ENCODE measurements at regions not wholly inside any gene's neighbourhood (a gene's known extent, or its start where the extent isn't known, plus 50 kb on each side); places are given as distances from the start of the nearest gene placed in this dataset.
"Not testable (repeated sequence)": the region's sequence is repeated elsewhere in the genome, so short reads cannot be mapped to it uniquely, and the experiment has no call there.

- not testable (repeated sequence) for DNase-seq (ENCODE audit: low read depth)
Measured at GRCh38 chr2:163085366-163086024, 246.9 kb upstream of the KCNH7 start.

- DNase-seq (ENCODE audit: low read depth), result no peak
Measured at GRCh38 chr2:163081754-163082153, 243.2 kb upstream of the KCNH7 start.

GRCh38 chr2:163077241-163077640, 238.7 kb upstream of the KCNH7 start:
- no peak for DNase-seq (ENCODE audit: low read depth)

- no peak for DNase-seq (ENCODE audit: low read depth)
Measured at GRCh38 chr2:163066085-163066484, 227.5 kb upstream of the KCNH7 start.

- DNase-seq (ENCODE audit: low read depth), result no peak
Measured at GRCh38 chr2:163062524-163062923, 224.0 kb upstream of the KCNH7 start.

GRCh38 chr2:163046615-163047014, 208.0 kb upstream of the KCNH7 start:
- DNase-seq (ENCODE audit: low read depth), result no peak

GRCh38 chr2:163045830-163046229, 207.3 kb upstream of the KCNH7 start:
- DNase-seq (ENCODE audit: low read depth), result no peak

- DNase-seq (ENCODE audit: low read depth), result no peak
Measured at GRCh38 chr2:163044114-163044513, 205.5 kb upstream of the KCNH7 start.

GRCh38 chr2:163043201-163043600, 204.6 kb upstream of the KCNH7 start:
- no peak for DNase-seq (ENCODE audit: low read depth)

GRCh38 chr2:163039266-163039665, 200.7 kb upstream of the KCNH7 start:
- no peak for DNase-seq (ENCODE audit: low read depth)

GRCh38 chr2:163028807-163029206, 190.2 kb upstream of the KCNH7 start:
- no peak for DNase-seq (ENCODE audit: low read depth)

- not testable (repeated sequence) for DNase-seq (ENCODE audit: low read depth)
Measured at GRCh38 chr2:163026136-163026775, 187.7 kb upstream of the KCNH7 start.

GRCh38 chr2:163016882-163017281, 178.3 kb upstream of the KCNH7 start:
- DNase-seq (ENCODE audit: low read depth), result not testable (repeated sequence)

GRCh38 chr2:163011000-163011399, 172.4 kb upstream of the KCNH7 start:
- no peak for DNase-seq (ENCODE audit: low read depth)

- no peak for DNase-seq (ENCODE audit: low read depth)
Measured at GRCh38 chr2:163008642-163009041, 170.1 kb upstream of the KCNH7 start.

- no peak for DNase-seq (ENCODE audit: low read depth)
Measured at GRCh38 chr2:162994718-162995117, 156.2 kb upstream of the KCNH7 start.

- no peak for DNase-seq (ENCODE audit: low read depth)
Measured at GRCh38 chr2:162992828-162993227, 154.3 kb upstream of the KCNH7 start.

- no peak for DNase-seq (ENCODE audit: low read depth)
Measured at GRCh38 chr2:162989507-162989906, 150.9 kb upstream of the KCNH7 start.

GRCh38 chr2:162974771-162975170, 136.2 kb upstream of the KCNH7 start:
- no peak for DNase-seq (ENCODE audit: low read depth)

GRCh38 chr2:162972383-162972782, 133.8 kb upstream of the KCNH7 start:
- DNase-seq (ENCODE audit: low read depth), result no peak

GRCh38 chr2:162968306-162968705, 129.7 kb upstream of the KCNH7 start:
- no peak for DNase-seq (ENCODE audit: low read depth)

GRCh38 chr2:162967811-162968210, 129.2 kb upstream of the KCNH7 start:
- no peak for DNase-seq (ENCODE audit: low read depth)

GRCh38 chr2:162967147-162967546, 128.6 kb upstream of the KCNH7 start:
- DNase-seq (ENCODE audit: low read depth), result no peak

GRCh38 chr2:162965191-162965590, 126.6 kb upstream of the KCNH7 start:
- DNase-seq (ENCODE audit: low read depth), result no peak
